Keratinocyte (primary cell): ENCODE measurements at regions not wholly inside any gene's neighbourhood (a gene's known extent, or its start where the extent isn't known, plus 50 kb on each side); places are given as distances from the start of the nearest gene placed in this dataset.
"Not testable (repeated sequence)": the region's sequence is repeated elsewhere in the genome, so short reads cannot be mapped to it uniquely, and the experiment has no call there.

Experiments used
- EZH2 ChIP-seq: IDR thresholded peaks from one replicate; pipeline ENCODE4 v1.6.1; 2012; ENCODE audit warnings: inconsistent platforms, mild to moderate bottlenecking, low read length, moderate library complexity
- TF ChIP-seq, protein P1 (sequence below), 3 experiments: IDR thresholded peaks in 1 of 3; conservative IDR thresholded peaks in 1 of 3; optimal IDR thresholded peaks in 1 of 3; 2 replicates in 2 of 3; 3 replicates in 1 of 3; pipeline versions ENCODE3 to v1.5.1; 2011; ENCODE audit warnings: low read length in 3 of 3, mild to moderate bottlenecking in 3 of 3, moderate library complexity in 2 of 3, control low read depth in 1 of 3, inconsistent platforms in 1 of 3; ENCODE audit not compliant: insufficient read depth in 2 of 3; ENCODE audit errors: extremely low read depth in 1 of 3

DNA sequence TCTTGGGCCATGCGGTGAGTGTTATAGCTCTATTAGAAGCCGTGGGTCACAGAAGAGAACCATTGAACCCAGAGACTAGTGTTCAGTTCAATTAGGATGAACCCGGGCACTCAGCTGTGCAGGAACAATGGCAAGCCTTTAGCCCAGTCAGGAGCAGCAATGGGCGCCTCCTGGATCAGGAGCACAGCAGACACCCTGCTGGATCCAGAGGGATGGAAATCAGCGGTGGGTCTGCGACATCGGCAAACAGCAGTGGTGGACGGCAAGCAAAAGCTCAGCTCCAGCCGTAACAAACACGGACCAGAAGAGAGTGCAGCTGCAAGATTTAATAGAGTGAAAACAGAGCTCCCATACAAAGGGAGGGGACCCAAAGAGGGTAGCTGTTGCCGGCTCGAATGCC lies 228.3 kb upstream of the SPOPL start:
- TF ChIP-seq, protein P1, sequence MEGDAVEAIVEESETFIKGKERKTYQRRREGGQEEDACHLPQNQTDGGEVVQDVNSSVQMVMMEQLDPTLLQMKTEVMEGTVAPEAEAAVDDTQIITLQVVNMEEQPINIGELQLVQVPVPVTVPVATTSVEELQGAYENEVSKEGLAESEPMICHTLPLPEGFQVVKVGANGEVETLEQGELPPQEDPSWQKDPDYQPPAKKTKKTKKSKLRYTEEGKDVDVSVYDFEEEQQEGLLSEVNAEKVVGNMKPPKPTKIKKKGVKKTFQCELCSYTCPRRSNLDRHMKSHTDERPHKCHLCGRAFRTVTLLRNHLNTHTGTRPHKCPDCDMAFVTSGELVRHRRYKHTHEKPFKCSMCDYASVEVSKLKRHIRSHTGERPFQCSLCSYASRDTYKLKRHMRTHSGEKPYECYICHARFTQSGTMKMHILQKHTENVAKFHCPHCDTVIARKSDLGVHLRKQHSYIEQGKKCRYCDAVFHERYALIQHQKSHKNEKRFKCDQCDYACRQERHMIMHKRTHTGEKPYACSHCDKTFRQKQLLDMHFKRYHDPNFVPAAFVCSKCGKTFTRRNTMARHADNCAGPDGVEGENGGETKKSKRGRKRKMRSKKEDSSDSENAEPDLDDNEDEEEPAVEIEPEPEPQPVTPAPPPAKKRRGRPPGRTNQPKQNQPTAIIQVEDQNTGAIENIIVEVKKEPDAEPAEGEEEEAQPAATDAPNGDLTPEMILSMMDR (optimal IDR thresholded peaks at IDR 0.05 in 1 of 3, IDR thresholded peaks at IDR 0.05 in 1 of 3, conservative IDR thresholded peaks at IDR 0.05 in 1 of 3; ENCODE audit: extremely low read depth in 1 of 3, insufficient read depth in 2 of 3, low read length in 3 of 3) = not testable (repeated sequence)
- not testable (repeated sequence) for TF ChIP-seq EZH2
